ENCODE measurements at regions not wholly inside any gene's neighbourhood (a gene's known extent, or its start where the extent isn't known, plus 50 kb on each side); places are given as distances from the start of the nearest gene placed in this dataset.

GRCh38 chr1:163974120-163974519 is 584.9 kb upstream of the PBX1 start:
- Histone ChIP-seq H3K18ac (ENCODE audit: insufficient read length, low read depth, low read length) (no peak overlapping the region), H3K56ac (ENCODE audit: insufficient read length, low read depth, low read length) (no peak overlapping the region), H2BK12ac (ENCODE audit: insufficient read length, low read depth, low read length) (no peak overlapping the region), H2AK5ac (ENCODE audit: insufficient read length, low read length) (no peak overlapping the region), H3T11ph (ENCODE audit: low read length) (no peak overlapping the region), H3K27ac (ENCODE audit: insufficient read length, low read depth, low read length) (no peak overlapping the region), H3K79me1 (ENCODE audit: insufficient read depth, low read depth, low read length, poor library complexity, severe bottlenecking) (no peaks in the 10 kb centered on the region), H4K91ac (ENCODE audit: insufficient read length, low read depth, low read length) (no peak overlapping the region), H2BK15ac (ENCODE audit: low read depth, low read length) (no peak overlapping the region), H3K79me2 (ENCODE audit: insufficient read depth, low read length) (no peaks in the 10 kb centered on the region), H3K14ac (ENCODE audit: insufficient read depth, low read length) (no peak overlapping the region), H3K4me1 (ENCODE audit: insufficient read depth, low read length) (no peaks in the 10 kb centered on the region), H4K8ac (replicated peaks; ENCODE audit: insufficient read length, low read depth, low read length) (no peak overlapping the region), H2BK20ac (ENCODE audit: low read depth, low read length, poor library complexity, severe bottlenecking) (no peak overlapping the region), H4K5ac (ENCODE audit: insufficient read length, low read depth, low read length) (no peak overlapping the region), H2BK5ac (ENCODE audit: insufficient read length, low read length) (no peak overlapping the region), H2AFZ (ENCODE audit: low read length) (no peak overlapping the region), H2BK120ac (ENCODE audit: low read depth, low read length, poor library complexity, severe bottlenecking) (no peak overlapping the region), H3K27me3 (ENCODE audit: insufficient read depth, low read length) (no peaks in the 10 kb centered on the region), H3K9ac (ENCODE audit: extremely low read depth, insufficient read length, low read length) (no peak overlapping the region), H3K4me2 (ENCODE audit: insufficient read depth, insufficient read length, low read length) (no peak overlapping the region), H3K4ac (ENCODE audit: low read depth, low read length) (no peak overlapping the region), H4K20me1 (ENCODE audit: control insufficient read depth, insufficient read depth, insufficient read length) (no peaks in the 10 kb centered on the region), H3K9me3 (ENCODE audit: control insufficient read depth, low read depth, low read length) (no peaks in the 10 kb centered on the region), H3K23me2 (ENCODE audit: insufficient read length, low read depth, low read length, poor library complexity, severe bottlenecking) (no peaks in the 10 kb centered on the region), H3K23ac (ENCODE audit: insufficient read length, low read depth, low read length) (no peak overlapping the region)
- WGBS (ENCODE audit: extremely low coverage, insufficient read length, low lambda C conversion rate): no CpG with 5 or more reads among the region's 2 CpGs
- Mint-ChIP-seq H3K27ac (no peak overlapping the region), H3K4me3 (no peak overlapping the region), H3K4me1 (peaks cover 2 to 5% of the 10 kb centered on the region in 2 experiments), H3K36me3 (ENCODE audit: insufficient read depth in 1 of 3, low read depth in 3 of 3) (no peaks in the 10 kb centered on the region; a peak in 1 of 7 replicates), H3K9me3 (no peaks in the 10 kb centered on the region; a peak in 1 of 5 replicates), H3K27me3 (ENCODE audit: low read depth) (no peaks in the 10 kb centered on the region)
- no peak for DNase-seq
- TF ChIP-seq, protein P1, sequence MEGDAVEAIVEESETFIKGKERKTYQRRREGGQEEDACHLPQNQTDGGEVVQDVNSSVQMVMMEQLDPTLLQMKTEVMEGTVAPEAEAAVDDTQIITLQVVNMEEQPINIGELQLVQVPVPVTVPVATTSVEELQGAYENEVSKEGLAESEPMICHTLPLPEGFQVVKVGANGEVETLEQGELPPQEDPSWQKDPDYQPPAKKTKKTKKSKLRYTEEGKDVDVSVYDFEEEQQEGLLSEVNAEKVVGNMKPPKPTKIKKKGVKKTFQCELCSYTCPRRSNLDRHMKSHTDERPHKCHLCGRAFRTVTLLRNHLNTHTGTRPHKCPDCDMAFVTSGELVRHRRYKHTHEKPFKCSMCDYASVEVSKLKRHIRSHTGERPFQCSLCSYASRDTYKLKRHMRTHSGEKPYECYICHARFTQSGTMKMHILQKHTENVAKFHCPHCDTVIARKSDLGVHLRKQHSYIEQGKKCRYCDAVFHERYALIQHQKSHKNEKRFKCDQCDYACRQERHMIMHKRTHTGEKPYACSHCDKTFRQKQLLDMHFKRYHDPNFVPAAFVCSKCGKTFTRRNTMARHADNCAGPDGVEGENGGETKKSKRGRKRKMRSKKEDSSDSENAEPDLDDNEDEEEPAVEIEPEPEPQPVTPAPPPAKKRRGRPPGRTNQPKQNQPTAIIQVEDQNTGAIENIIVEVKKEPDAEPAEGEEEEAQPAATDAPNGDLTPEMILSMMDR (conservative IDR thresholded peaks at IDR 0.05): no peak
